Stimulated activated CD8-positive, alpha-beta memory T cell treated with anti-CD3 and anti-CD28 coated beads, Interleukin-7, amount 100 ng/mL, for 24 hours (primary cell): ENCODE measurements at regions not wholly inside any gene's neighbourhood (a gene's known extent, or its start where the extent isn't known, plus 50 kb on each side); places are given as distances from the start of the nearest gene placed in this dataset.

ENCODE experiments used
- DNase-seq: peaks from one replicate; pipeline ENCODE4 v3.0.0-alpha.2; 2020; ENCODE audit warnings: low read depth

- no peak for DNase-seq
Measured at GRCh38 chr10:4688601-4689000, 137.4 kb upstream of the AKR1E2 start.

- no peak for DNase-seq
Measured at GRCh38 chr10:4688168-4688567, 137.8 kb upstream of the AKR1E2 start.

- DNase-seq: no peak
Measured at GRCh38 chr10:4687397-4687796, 138.6 kb upstream of the AKR1E2 start.

GRCh38 chr10:4686644-4686996 is 139.4 kb upstream of the AKR1E2 start:
- DNase-seq: no peak

- no peak for DNase-seq
Measured at GRCh38 chr10:4685904-4686643, 139.9 kb upstream of the AKR1E2 start.

- DNase-seq: no peak
Measured at GRCh38 chr10:4685491-4685890, 140.5 kb upstream of the AKR1E2 start.

GRCh38 chr10:4684434-4684833 is 141.6 kb upstream of the AKR1E2 start:
- no peak for DNase-seq

- DNase-seq: no peak
Measured at GRCh38 chr10:4683838-4684237, 142.2 kb upstream of the AKR1E2 start.

- no peak for DNase-seq
Measured at GRCh38 chr10:4683137-4683536, 142.9 kb upstream of the AKR1E2 start.

GRCh38 chr10:4678951-4679671 is 146.9 kb upstream of the AKR1E2 start:
- DNase-seq: no peak

- no peak for DNase-seq
Measured at GRCh38 chr10:4678023-4678950, 147.7 kb upstream of the AKR1E2 start.

- no peak for DNase-seq
Measured at GRCh38 chr10:4677296-4678021, 148.5 kb upstream of the AKR1E2 start.

- no peak for DNase-seq
Measured at GRCh38 chr10:4676566-4676965, 149.4 kb upstream of the AKR1E2 start.

GRCh38 chr10:4675808-4676207 is 150.2 kb upstream of the AKR1E2 start:
- no peak for DNase-seq

- no peak for DNase-seq
Measured at GRCh38 chr10:4673279-4674040, 152.5 kb upstream of the AKR1E2 start.

- DNase-seq: no peak
Measured at GRCh38 chr10:4672201-4672600, 153.8 kb upstream of the AKR1E2 start.

- no peak for DNase-seq
Measured at GRCh38 chr10:4671451-4672145, 154.4 kb upstream of the AKR1E2 start.

GRCh38 chr10:4670737-4671136 is 155.3 kb upstream of the AKR1E2 start:
- no peak for DNase-seq

- no peak for DNase-seq
Measured at GRCh38 chr10:4669585-4669984, 156.4 kb upstream of the AKR1E2 start.

- no peak for DNase-seq
Measured at GRCh38 chr10:4663162-4663992, 162.6 kb upstream of the AKR1E2 start.
